ENCODE measurements at regions not wholly inside any gene's neighbourhood (a gene's known extent, or its start where the extent isn't known, plus 50 kb on each side); places are given as distances from the start of the nearest gene placed in this dataset.

GRCh38 chr4:115670930-115671329, 557.5 kb upstream of the NDST4 start:
- no peak overlapping the region for H4K8ac ChIP-seq (replicated peaks; ENCODE audit: insufficient read length, low read depth, low read length)
- WGBS (ENCODE audit: extremely low coverage, insufficient read length, low lambda C conversion rate), result no CpG with 5 or more reads among the region's 2 CpGs
- Mint-ChIP-seq H3K36me3 (ENCODE audit: insufficient read depth in 1 of 3, low read depth in 3 of 3) (no peaks in the 10 kb centered on the region), H3K4me1 (no peaks in the 10 kb centered on the region; a peak in 1 of 4 replicates), H3K4me3 (no peak overlapping the region), H3K9me3 (no peaks in the 10 kb centered on the region), H3K27ac (no peak overlapping the region), H3K27me3 (ENCODE audit: low read depth) (no peaks in the 10 kb centered on the region)
- no peak overlapping the region for H3K23ac ChIP-seq (ENCODE audit: insufficient read length, low read depth, low read length)
- H3K14ac ChIP-seq (ENCODE audit: insufficient read depth, low read length), result no peak overlapping the region
- H2BK15ac ChIP-seq (ENCODE audit: low read depth, low read length), result no peak overlapping the region
- no peak overlapping the region for H3K4me2 ChIP-seq (ENCODE audit: insufficient read depth, insufficient read length, low read length)
- no peak overlapping the region for H2AK5ac ChIP-seq (ENCODE audit: insufficient read length, low read length)
- H3K4me1 ChIP-seq (ENCODE audit: insufficient read depth, low read length), result no peaks in the 10 kb centered on the region
- no peak for TF ChIP-seq CTCF (conservative IDR thresholded peaks at IDR 0.05)
- no peaks in the 10 kb centered on the region for H3K9me3 ChIP-seq (ENCODE audit: control insufficient read depth, low read depth, low read length)
- H2BK12ac ChIP-seq (ENCODE audit: insufficient read length, low read depth, low read length), result no peak overlapping the region
- H3K27ac ChIP-seq (ENCODE audit: insufficient read length, low read depth, low read length), result no peak overlapping the region
- no peak overlapping the region for H2AFZ ChIP-seq (ENCODE audit: low read length)
- H3T11ph ChIP-seq (ENCODE audit: low read length), result no peak overlapping the region
- H2BK5ac ChIP-seq (ENCODE audit: insufficient read length, low read length), result no peak overlapping the region
- no peak overlapping the region for H3K56ac ChIP-seq (ENCODE audit: insufficient read length, low read depth, low read length)
- no peak for DNase-seq
- no peak overlapping the region for H4K91ac ChIP-seq (ENCODE audit: insufficient read length, low read depth, low read length)
- no peaks in the 10 kb centered on the region for H3K79me1 ChIP-seq (ENCODE audit: insufficient read depth, low read depth, low read length, poor library complexity, severe bottlenecking)
- no peak overlapping the region for H3K18ac ChIP-seq (ENCODE audit: insufficient read length, low read depth, low read length)
- no peak overlapping the region for H2BK20ac ChIP-seq (ENCODE audit: low read depth, low read length, poor library complexity, severe bottlenecking)
- H2BK120ac ChIP-seq (ENCODE audit: low read depth, low read length, poor library complexity, severe bottlenecking), result no peak overlapping the region
- no peaks in the 10 kb centered on the region for H3K23me2 ChIP-seq (ENCODE audit: insufficient read length, low read depth, low read length, poor library complexity, severe bottlenecking)
- H3K9ac ChIP-seq (ENCODE audit: extremely low read depth, insufficient read length, low read length), result no peak overlapping the region
- H3K27me3 ChIP-seq (ENCODE audit: insufficient read depth, low read length), result no peaks in the 10 kb centered on the region
- no peaks in the 10 kb centered on the region for H4K20me1 ChIP-seq (ENCODE audit: control insufficient read depth, insufficient read depth, insufficient read length)
- no peak overlapping the region for H3K4ac ChIP-seq (ENCODE audit: low read depth, low read length)
- no peaks in the 10 kb centered on the region for H3K79me2 ChIP-seq (ENCODE audit: insufficient read depth, low read length)
- H4K5ac ChIP-seq (ENCODE audit: insufficient read length, low read depth, low read length), result no peak overlapping the region
